H1 (cell line): ENCODE measurements at regions not wholly inside any gene's neighbourhood (a gene's known extent, or its start where the extent isn't known, plus 50 kb on each side); places are given as distances from the start of the nearest gene placed in this dataset.

Source experiments
- CTCF ChIA-PET: fragments of 300-600 bp; sonication (Branson Sonifier 250); formaldehyde crosslinking; loops from one replicate; lab custom pipeline; 2021; ENCODE audit not compliant: partially characterized antibody; lab: Charles Lee
- POLR2A ChIA-PET: fragments of 300-600 bp; sonication (Branson Sonifier 250); formaldehyde crosslinking; loops from one replicate; lab custom pipeline; 2021; ENCODE audit warnings: inconsistent platforms; ENCODE audit not compliant: partially characterized antibody; lab: Charles Lee
- DNase-seq, 2 experiments: peaks; one replicate each; pipeline versions ENCODE4 v3.0.0 to v3.0.0-alpha.2; 2010 to 2022; ENCODE audit warnings: low spot score in 2 of 2, low read depth in 1 of 2, mixed read lengths in 1 of 2
- FAIRE-seq: peaks from 2 replicates; lab custom pipeline; 2011; peaks lifted over from hg19 to GRCh38; lab: Jason Lieb, UNC
- H2AFZ ChIP-seq: 2 replicates; pipeline ENCODE4 v1.8.1; 2012; ENCODE audit warnings: low read length, inconsistent platforms
- H2AK5ac ChIP-seq: 2 replicates; pipeline ENCODE4 v1.6.1; 2013; ENCODE audit warnings: low read depth, low read length
- H2BK120ac ChIP-seq: replicated peaks from 2 replicates; pipeline ENCODE3; 2013; ENCODE audit warnings: low read depth, low read length, inconsistent platforms
- H2BK12ac ChIP-seq: 2 replicates; pipeline ENCODE4 v1.6.1; 2013; ENCODE audit warnings: low read depth, low read length
- H2BK15ac ChIP-seq: 2 replicates; pipeline ENCODE4 v1.6.1; 2013; ENCODE audit warnings: low read length
- H2BK20ac ChIP-seq: 2 replicates; pipeline ENCODE4 v1.6.1; 2013; ENCODE audit warnings: low read length
- H2BK5ac ChIP-seq: 2 replicates; pipeline ENCODE4 v1.6.1; 2013; ENCODE audit warnings: low read depth, low read length
- H3K14ac ChIP-seq: 2 replicates; pipeline ENCODE4 v1.6.1; 2013; ENCODE audit warnings: inconsistent platforms; ENCODE audit not compliant: insufficient read length
- H3K18ac ChIP-seq: 2 replicates; pipeline ENCODE4 v1.6.1; 2013; ENCODE audit warnings: low read length; ENCODE audit errors: extremely low read depth
- H3K23ac ChIP-seq: 2 replicates; pipeline ENCODE4 v1.6.1; 2013; ENCODE audit warnings: inconsistent platforms; ENCODE audit not compliant: insufficient read length
- H3K23me2 ChIP-seq: 2 replicates; pipeline ENCODE4 v1.6.1; 2013; ENCODE audit warnings: low read depth, low read length
- H3K27ac ChIP-seq: 2 replicates; pipeline ENCODE4 v1.6.1; 2011; ENCODE audit warnings: low read depth, low read length, inconsistent platforms
- H3K27me3 ChIP-seq, 4 experiments: replicated peaks in 1 of 4; 1 replicate in 1 of 4; 2 replicates in 3 of 4; pipeline versions ENCODE4 v1.6.1 to v1.8.1; 2011 to 2013; ENCODE audit warnings: low read length in 3 of 4, mild to moderate bottlenecking in 3 of 4, inconsistent platforms in 2 of 4, mixed read lengths in 2 of 4, moderate library complexity in 1 of 4; ENCODE audit not compliant: control insufficient read depth in 3 of 4, insufficient read depth in 3 of 4; ENCODE audit errors: extremely low read depth in 1 of 4
- H3K36me3 ChIP-seq, 4 experiments: 2 replicates each; pipeline versions ENCODE4 v1.6.1 to v1.8.1; 2011 to 2013; ENCODE audit warnings: mild to moderate bottlenecking in 4 of 4, low read length in 3 of 4, moderate library complexity in 2 of 4, control low read depth in 1 of 4, inconsistent platforms in 1 of 4; ENCODE audit not compliant: insufficient read depth in 4 of 4, control insufficient read depth in 2 of 4
- H3K4ac ChIP-seq: replicated peaks from 2 replicates; pipeline ENCODE3; 2013; ENCODE audit warnings: low read length, low read depth, mixed read lengths, inconsistent platforms; ENCODE audit not compliant: insufficient read length
- H3K4me1 ChIP-seq, 4 experiments: replicated peaks in 1 of 4; 1 replicate in 1 of 4; 2 replicates in 3 of 4; pipeline versions ENCODE4 v1.6.1 to v1.8.1; 2011 to 2013; ENCODE audit warnings: low read length in 3 of 4, inconsistent platforms in 2 of 4, mixed read lengths in 1 of 4; ENCODE audit not compliant: insufficient read depth in 4 of 4, control insufficient read depth in 3 of 4
- H3K4me2 ChIP-seq, 2 experiments: 2 replicates each; pipeline versions ENCODE4 v1.6.1 to v1.8.1; 2011 to 2013; ENCODE audit warnings: low read depth in 2 of 2, low read length in 2 of 2, control low read depth in 1 of 2, inconsistent platforms in 1 of 2, mild to moderate bottlenecking in 1 of 2; ENCODE audit not compliant: insufficient read depth in 1 of 2
- H3K4me3 ChIP-seq, 4 experiments: fragments of 200-600, 300-600 bp in 1 of 4; sonication (generic), shearing (Covaris generic), sonication (Bioruptor Twin) in 1 of 4; 2 replicates each; pipeline versions ENCODE4 v1.5.1 to v1.8.1; 2011 to 2016; ENCODE audit warnings: low read length in 4 of 4, low read depth in 3 of 4, control low read depth in 2 of 4, inconsistent platforms in 2 of 4, mild to moderate bottlenecking in 2 of 4, mixed read lengths in 1 of 4, moderate library complexity in 1 of 4; ENCODE audit not compliant: insufficient read depth in 2 of 4; ENCODE audit errors: extremely low read depth in 1 of 4
- H3K56ac ChIP-seq: replicated peaks from 2 replicates; pipeline ENCODE3; 2013; ENCODE audit warnings: low read depth, mild to moderate bottlenecking, mixed read lengths, low read length, inconsistent platforms; ENCODE audit not compliant: insufficient read length
- H3K79me1 ChIP-seq: 2 replicates; pipeline ENCODE4 v1.6.1; 2013; ENCODE audit warnings: low read depth, low read length, control low read depth
- H3K79me2 ChIP-seq, 2 experiments: 2 replicates each; pipeline versions ENCODE4 v1.6.1 to v1.8.1; 2012 to 2013; ENCODE audit warnings: low read length in 2 of 2, mild to moderate bottlenecking in 2 of 2, inconsistent platforms in 1 of 2; ENCODE audit not compliant: insufficient read depth in 2 of 2, control insufficient read depth in 1 of 2
- H3K9ac ChIP-seq, 4 experiments: replicated peaks in 1 of 4; 1 replicate in 1 of 4; 2 replicates in 3 of 4; pipeline versions ENCODE4 v1.6.1 to v1.8.1; 2011 to 2013; ENCODE audit warnings: low read depth in 3 of 4, low read length in 3 of 4, control low read depth in 2 of 4, mild to moderate bottlenecking in 2 of 4, moderate library complexity in 2 of 4, inconsistent platforms in 1 of 4; ENCODE audit errors: extremely low read depth in 1 of 4
- H3K9me3 ChIP-seq, 2 experiments: 2 replicates each; pipeline versions ENCODE4 v1.6.1 to v1.8.1; 2012 to 2013; ENCODE audit warnings: mild to moderate bottlenecking in 2 of 2, moderate library complexity in 2 of 2, control low read depth in 1 of 2, inconsistent platforms in 1 of 2, low read depth in 1 of 2, low read length in 1 of 2, mixed read lengths in 1 of 2; ENCODE audit not compliant: insufficient read depth in 2 of 2
- H4K20me1 ChIP-seq, 2 experiments: replicated peaks in 1 of 2; 2 replicates each; pipeline versions ENCODE3 to v1.8.1; 2011 to 2013; ENCODE audit warnings: inconsistent platforms in 2 of 2, low read length in 2 of 2, mild to moderate bottlenecking in 1 of 2; ENCODE audit not compliant: insufficient read depth in 2 of 2, control insufficient read depth in 1 of 2
- H4K5ac ChIP-seq: 2 replicates; pipeline ENCODE4 v1.6.1; 2013; ENCODE audit warnings: low read length, low read depth, mixed read lengths, inconsistent platforms; ENCODE audit not compliant: insufficient read length
- H4K8ac ChIP-seq: 2 replicates; pipeline ENCODE4 v1.8.0; 2013; ENCODE audit warnings: mild to moderate bottlenecking, moderate library complexity, low read length, inconsistent platforms; ENCODE audit not compliant: insufficient read depth; ENCODE audit errors: extremely low read depth
- H4K91ac ChIP-seq: replicated peaks from 2 replicates; pipeline ENCODE3; 2013; ENCODE audit warnings: low read length, mixed read lengths, inconsistent platforms; ENCODE audit not compliant: insufficient read length
- CTCF ChIP-seq, 3 experiments: IDR thresholded peaks; 1 replicate in 2 of 3; 2 replicates in 1 of 3; pipeline versions ENCODE4 v1.5.1 to v1.6.1; 2011; ENCODE audit warnings: low read length in 3 of 3, mild to moderate bottlenecking in 3 of 3, inconsistent platforms in 2 of 3, low read depth in 1 of 3, moderate library complexity in 1 of 3; ENCODE audit not compliant: insufficient read depth in 1 of 3; ENCODE audit errors: control extremely low read depth in 1 of 3
- GABPA ChIP-seq: IDR thresholded peaks from 2 replicates; pipeline ENCODE4 v1.6.1; 2011; ENCODE audit warnings: mild to moderate bottlenecking, low read length, moderate library complexity, borderline replicate concordance; ENCODE audit not compliant: insufficient read depth
- RAD21 ChIP-seq, 2 experiments: IDR thresholded peaks in 1 of 2; conservative IDR thresholded peaks in 1 of 2; 2 replicates each; pipeline ENCODE4 v1.6.1; 2011; ENCODE audit warnings: low read depth in 2 of 2, low read length in 2 of 2, improper control_type of control experiment in 1 of 2, inconsistent platforms in 1 of 2, mild to moderate bottlenecking in 1 of 2, moderate library complexity in 1 of 2
- WGBS, 2 experiments: shearing (Covaris generic) in 1 of 2; methylation state at CpG; one replicate each; pipeline versions ENCODE4 v1.1.6 to v1.1.7; 2013 to 2015; ENCODE audit warnings: low lambda C conversion rate in 2 of 2, mixed read lengths in 2 of 2, inconsistent platforms in 1 of 2, low coverage in 1 of 2, missing lambda C conversion rate in 1 of 2; ENCODE audit not compliant: insufficient replicate concordance in 2 of 2, insufficient coverage in 1 of 2, insufficient read length in 1 of 2; ENCODE audit errors: extremely low coverage in 1 of 2, missing lambda C conversion rate in 1 of 2; 5-methylcytosine and 5-hydroxymethylcytosine counted together

GRCh38 chr10:131487822-131488221 lies 176.3 kb upstream of the TCERG1L start:
- POLR2A ChIA-PET, result interaction anchor here (1.8 kb wide), 1 partner anchor 10 kb away, joined by 5 read pairs; no protein-coding TSS in a partner anchor
- CTCF ChIA-PET, result interaction anchor here (0.8 to 2.1 kb wide), 13 partner anchors 9 to 157 kb away, joined by 3 to 11 read pairs (median 4); no protein-coding TSS in a partner anchor
- TF ChIP-seq CTCF (IDR thresholded peaks at IDR 0.05; ENCODE audit: control extremely low read depth in 1 of 3, insufficient read depth in 1 of 3, low read depth in 1 of 3, low read length in 3 of 3) (peak; percentile 25 to 53 (median 29); a peak in 3 of 4 replicates), RAD21 (IDR thresholded peaks at IDR 0.05 in 1 of 2, conservative IDR thresholded peaks at IDR 0.05 in 1 of 2; ENCODE audit: low read depth in 2 of 2, low read length in 2 of 2) (peak; percentile 23 to 35; a peak in 3 of 4 replicates), GABPA (no peak)

More at GRCh38 chr10:131487822-131488221, 176.3 kb upstream of the TCERG1L start:
- H3K36me3 ChIP-seq, result no peaks in the 10 kb centered on the region
- no peaks in the 10 kb centered on the region for H3K79me1 ChIP-seq
- H4K8ac ChIP-seq, result no peak overlapping the region
- peaks cover 0 to 4% of the 10 kb centered on the region in 2 experiments for H4K20me1 ChIP-seq
- no peak overlapping the region for H3K4me2 ChIP-seq
- peaks cover 13% of the 10 kb centered on the region for H3K23me2 ChIP-seq
- no peaks in the 10 kb centered on the region for H3K79me2 ChIP-seq
- no peak overlapping the region for H2AFZ ChIP-seq
- H2AK5ac ChIP-seq, result no peak overlapping the region
- no peak overlapping the region for H2BK20ac ChIP-seq
- H3K27me3 ChIP-seq, result no peaks in the 10 kb centered on the region
- DNase-seq (no peak), FAIRE-seq (no peak)
- H2BK12ac ChIP-seq, result no peak overlapping the region
- peaks cover 0 to 13% of the 10 kb centered on the region in 2 experiments; a peak in 2 of 4 replicates for H3K9me3 ChIP-seq
- H3K27ac ChIP-seq, result no peak overlapping the region
- H2BK15ac ChIP-seq, result no peak overlapping the region
- H3K4ac ChIP-seq, result no peak overlapping the region
- no peak overlapping the region for H3K14ac ChIP-seq
- H3K9ac ChIP-seq, result no peak overlapping the region
- no peaks in the 10 kb centered on the region for H3K4me1 ChIP-seq
- H3K18ac ChIP-seq, result no peak overlapping the region
- H3K23ac ChIP-seq, result no peak overlapping the region
- no peak overlapping the region for H2BK5ac ChIP-seq
- WGBS, 2 experiments, result 81% methylated on average over 5 of the region's 5 CpGs; no CpG with 5 or more reads in 1 of the 2 experiments
- H2BK120ac ChIP-seq, result no peak overlapping the region
- H3K56ac ChIP-seq, result no peak overlapping the region
- no peak overlapping the region for H4K91ac ChIP-seq
- H4K5ac ChIP-seq, result no peak overlapping the region
- H3K4me3 ChIP-seq, result no peak overlapping the region
